ENCODE measurements at regions not wholly inside any gene's neighbourhood (a gene's known extent, or its start where the extent isn't known, plus 50 kb on each side); places are given as distances from the start of the nearest gene placed in this dataset.

DNA sequence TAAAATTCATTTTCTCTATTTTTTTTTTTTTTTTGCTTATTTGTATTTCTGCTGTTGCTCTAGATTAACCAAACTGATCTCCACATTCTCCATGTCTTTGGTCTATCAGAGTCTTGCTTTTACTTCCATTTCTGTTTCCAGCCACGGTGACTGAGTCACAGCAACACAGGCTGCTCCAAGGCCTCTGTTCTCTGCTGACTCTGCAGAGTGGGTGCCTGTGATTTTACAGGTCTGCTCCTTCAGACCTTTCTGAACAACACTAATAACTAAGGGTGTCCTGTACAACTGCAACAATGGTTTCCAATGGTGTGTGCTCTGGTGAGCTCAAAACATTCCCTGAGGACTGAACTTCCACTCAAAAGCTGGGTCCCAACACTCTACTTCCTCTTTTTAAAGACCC, 102.3 kb upstream of the BMP2 start:
- Histone ChIP-seq H3K36me3 (ENCODE audit: insufficient read depth, low read length) (no peaks in the 10 kb centered on the region), H3K27me3 (ENCODE audit: insufficient read depth, low read depth, low read length) (no peaks in the 10 kb centered on the region), H3K9ac (ENCODE audit: low read length) (no peak overlapping the region), H3K4me2 (ENCODE audit: low read length) (no peak overlapping the region), H3F3A (ENCODE audit: insufficient read depth, low read length, poor library complexity, severe bottlenecking) (no peaks in the 10 kb centered on the region), H3K9me2 (ENCODE audit: insufficient read depth, low read length) (no peaks in the 10 kb centered on the region), H3K4me3 (ENCODE audit: low read length) (no peak overlapping the region), H4K20me1 (ENCODE audit: insufficient read depth) (no peaks in the 10 kb centered on the region), H3K9me3 (ENCODE audit: low read length) (no peaks in the 10 kb centered on the region), H3K27ac (ENCODE audit: low read length) (no peak overlapping the region), H2AFZ (ENCODE audit: low read depth, low read length) (no peak overlapping the region), H3K79me2 (replicated peaks; ENCODE audit: insufficient read depth, low read length) (no peaks in the 10 kb centered on the region)
- TF ChIP-seq TAF1 (IDR thresholded peaks at IDR 0.05; ENCODE audit: low read depth) (no peak), EZH2 (IDR thresholded peaks at IDR 0.05; ENCODE audit: borderline replicate concordance, insufficient read depth, low read length, poor library complexity, severe bottlenecking) (no peak), RAD21 (conservative IDR thresholded peaks at IDR 0.05) (no peak), CTCF (IDR thresholded peaks at IDR 0.05; ENCODE audit: poor library complexity, severe bottlenecking) (no peak), SMC3 (conservative IDR thresholded peaks at IDR 0.05; ENCODE audit: poor library complexity) (no peak), EP300 (conservative IDR thresholded peaks at IDR 0.05; ENCODE audit: poor library complexity, severe bottlenecking) (no peak), MXI1 (conservative IDR thresholded peaks at IDR 0.05; ENCODE audit: poor library complexity, severe bottlenecking) (no peak), POLR2AphosphoS5 (IDR thresholded peaks at IDR 0.05) (no peak)
- TF ChIP-seq, protein P1, sequence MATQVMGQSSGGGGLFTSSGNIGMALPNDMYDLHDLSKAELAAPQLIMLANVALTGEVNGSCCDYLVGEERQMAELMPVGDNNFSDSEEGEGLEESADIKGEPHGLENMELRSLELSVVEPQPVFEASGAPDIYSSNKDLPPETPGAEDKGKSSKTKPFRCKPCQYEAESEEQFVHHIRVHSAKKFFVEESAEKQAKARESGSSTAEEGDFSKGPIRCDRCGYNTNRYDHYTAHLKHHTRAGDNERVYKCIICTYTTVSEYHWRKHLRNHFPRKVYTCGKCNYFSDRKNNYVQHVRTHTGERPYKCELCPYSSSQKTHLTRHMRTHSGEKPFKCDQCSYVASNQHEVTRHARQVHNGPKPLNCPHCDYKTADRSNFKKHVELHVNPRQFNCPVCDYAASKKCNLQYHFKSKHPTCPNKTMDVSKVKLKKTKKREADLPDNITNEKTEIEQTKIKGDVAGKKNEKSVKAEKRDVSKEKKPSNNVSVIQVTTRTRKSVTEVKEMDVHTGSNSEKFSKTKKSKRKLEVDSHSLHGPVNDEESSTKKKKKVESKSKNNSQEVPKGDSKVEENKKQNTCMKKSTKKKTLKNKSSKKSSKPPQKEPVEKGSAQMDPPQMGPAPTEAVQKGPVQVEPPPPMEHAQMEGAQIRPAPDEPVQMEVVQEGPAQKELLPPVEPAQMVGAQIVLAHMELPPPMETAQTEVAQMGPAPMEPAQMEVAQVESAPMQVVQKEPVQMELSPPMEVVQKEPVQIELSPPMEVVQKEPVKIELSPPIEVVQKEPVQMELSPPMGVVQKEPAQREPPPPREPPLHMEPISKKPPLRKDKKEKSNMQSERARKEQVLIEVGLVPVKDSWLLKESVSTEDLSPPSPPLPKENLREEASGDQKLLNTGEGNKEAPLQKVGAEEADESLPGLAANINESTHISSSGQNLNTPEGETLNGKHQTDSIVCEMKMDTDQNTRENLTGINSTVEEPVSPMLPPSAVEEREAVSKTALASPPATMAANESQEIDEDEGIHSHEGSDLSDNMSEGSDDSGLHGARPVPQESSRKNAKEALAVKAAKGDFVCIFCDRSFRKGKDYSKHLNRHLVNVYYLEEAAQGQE (IDR thresholded peaks at IDR 0.05; ENCODE audit: borderline replicate concordance) = no peak

DNA sequence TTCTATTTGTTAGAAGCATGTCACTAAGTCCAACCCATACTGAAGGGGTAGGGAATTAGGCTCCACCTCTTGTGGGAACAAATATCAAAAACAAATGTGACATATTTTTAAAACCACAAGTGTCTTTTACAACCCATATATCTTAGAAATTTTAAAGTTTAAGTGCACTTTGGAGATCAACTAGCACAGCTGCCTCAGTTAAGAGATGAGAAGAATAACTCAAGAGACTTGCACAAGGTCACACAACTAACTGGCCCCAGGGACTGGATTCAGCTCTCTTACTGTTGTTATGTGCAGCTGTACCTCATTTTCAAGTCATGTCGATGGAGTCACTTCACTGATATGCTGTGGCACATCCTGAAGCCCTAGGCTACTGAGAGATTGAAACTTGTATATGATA, 102.9 kb upstream of the BMP2 start:
- no peak overlapping the region for H3K4me3 ChIP-seq (ENCODE audit: low read length)
- no peak overlapping the region for H3K9ac ChIP-seq (ENCODE audit: low read length)
- H3K27me3 ChIP-seq (ENCODE audit: insufficient read depth, low read depth, low read length) = no peaks in the 10 kb centered on the region
- no peaks in the 10 kb centered on the region for H3F3A ChIP-seq (ENCODE audit: insufficient read depth, low read length, poor library complexity, severe bottlenecking)
- H3K9me2 ChIP-seq (ENCODE audit: insufficient read depth, low read length) = no peaks in the 10 kb centered on the region
- TF ChIP-seq RAD21 (conservative IDR thresholded peaks at IDR 0.05) (no peak), POLR2AphosphoS5 (IDR thresholded peaks at IDR 0.05) (no peak), EP300 (conservative IDR thresholded peaks at IDR 0.05; ENCODE audit: poor library complexity, severe bottlenecking) (no peak), SMC3 (conservative IDR thresholded peaks at IDR 0.05; ENCODE audit: poor library complexity) (no peak), TAF1 (IDR thresholded peaks at IDR 0.05; ENCODE audit: low read depth) (no peak)
- no peaks in the 10 kb centered on the region for H3K79me2 ChIP-seq (replicated peaks; ENCODE audit: insufficient read depth, low read length)
- no peak overlapping the region for H3K27ac ChIP-seq (ENCODE audit: low read length)
- no peaks in the 10 kb centered on the region for H4K20me1 ChIP-seq (ENCODE audit: insufficient read depth)
- H3K9me3 ChIP-seq (ENCODE audit: low read length) = no peaks in the 10 kb centered on the region
- no peak overlapping the region for H2AFZ ChIP-seq (ENCODE audit: low read depth, low read length)
- H3K4me2 ChIP-seq (ENCODE audit: low read length) = no peak overlapping the region
- no peaks in the 10 kb centered on the region for H3K36me3 ChIP-seq (ENCODE audit: insufficient read depth, low read length)
